Ovary (tissue), 7 donors: ENCODE measurements at regions not wholly inside any gene's neighbourhood (a gene's known extent, or its start where the extent isn't known, plus 50 kb on each side); places are given as distances from the start of the nearest gene placed in this dataset.

ENCODE experiments used
- DNase-seq, 5 donors: peaks; one replicate each; pipeline ENCODE4 v3.0.0-alpha.2; 2019 to 2020
- H3K27ac ChIP-seq, 2 donors: fragments of 200-600 bp; one replicate each; pipeline versions ENCODE4 v1.5.1 to v1.8.0; 2019 to 2022
- H3K27me3 ChIP-seq: fragments of 200-600 bp; one replicate; pipeline ENCODE4 v1.8.0; 2022
- H3K36me3 ChIP-seq: fragments of 200-600 bp; sonication (generic); one replicate; pipeline ENCODE4 v1.5.1; 2019
- H3K4me1 ChIP-seq: one replicate; pipeline ENCODE4 v1.8.1; 2013; ENCODE audit warnings: mild to moderate bottlenecking, moderate library complexity; ENCODE audit not compliant: insufficient read depth
- H3K4me3 ChIP-seq: fragments of 200-600 bp; sonication (generic); one replicate; pipeline ENCODE4 v1.5.1; 2017
- H3K9me3 ChIP-seq, 2 donors: fragments of 200-600 bp in 1 of 2; sonication (generic) in 1 of 2; one replicate each; pipeline versions ENCODE4 v1.5.1 to v1.8.1; 2013 to 2019; ENCODE audit warnings: mild to moderate bottlenecking in 1 of 2, moderate library complexity in 1 of 2
- CTCF ChIP-seq, 3 donors: fragments of 450-650 bp in 2 of 3; fragments of 200-600 bp in 1 of 3; IDR thresholded peaks; one replicate each; pipeline versions ENCODE4 v1.5.1 to v1.8.0; 2016 to 2022; ENCODE audit warnings: antibody characterized with exemption in 3 of 3, mild to moderate bottlenecking in 1 of 3
- EP300 ChIP-seq: sonication (generic); formaldehyde crosslinking; IDR thresholded peaks from one replicate; pipeline ENCODE4 v1.6.1; 2017; ENCODE audit warnings: antibody characterized with exemption
- POLR2A ChIP-seq: fragments of 450-650 bp; IDR thresholded peaks from one replicate; pipeline ENCODE4 v1.6.1; 2017; ENCODE audit warnings: antibody characterized with exemption, mild to moderate bottlenecking, moderate library complexity
- WGBS, 3 donors: extraction: QIAGEN DNeasy Blood & Tissue Kit in 1 of 3; methylation state at CpG; one replicate each; pipeline versions ENCODE4 v1.1.5 to v1.1.7; 2013 to 2017; 5-methylcytosine and 5-hydroxymethylcytosine counted together
- intact Hi-C, 4 donors: fragments of 100-400 bp; cut with DNase I; formaldehyde crosslinking; loops; one replicate each; pipeline versions ENCODE4 v1.11.0 to v1.15.1; 2022 to 2023
- donor health status: DM: no; HTN: no; CAD: no; lungs with moderate emphysema.
- donor health status: DM: no; HTN: no; CAD: no.
- donor health status: Bipolar disorder and iron deficiency.
- donor health status: DM: no; HTN: no; CAD: no.
- donor health status: DM: yes; HTN: yes; CAD: no.

- Histone ChIP-seq H3K4me3 (no peak overlapping the region), H3K27me3 (no peaks in the 10 kb centered on the region), H3K27ac (no peak overlapping the region), H3K4me1 (no peaks in the 10 kb centered on the region), H3K9me3 (no peaks in the 10 kb centered on the region), H3K36me3 (no peaks in the 10 kb centered on the region)
- TF ChIP-seq EP300 (no peak), POLR2A (no peak), CTCF (IDR thresholded peaks at IDR 0.05) (no peak)
- DNase-seq, result no peak
- WGBS, 3 donors, result 51 to 56% (median 54%) methylated on average over 1 of the region's 1 CpG
- intact Hi-C loops, result no loop called here
These were observed 67.3 kb upstream of the RAPGEF2 start for GRCh38 chr4:159035570-159035969.

GRCh38 chr4:159038536-159038935 lies 64.3 kb upstream of the RAPGEF2 start:
- intact Hi-C loops, result no loop called here
- Histone ChIP-seq H3K9me3 (no peaks in the 10 kb centered on the region), H3K36me3 (no peaks in the 10 kb centered on the region), H3K27me3 (no peaks in the 10 kb centered on the region), H3K27ac (no peak overlapping the region), H3K4me3 (no peak overlapping the region), H3K4me1 (no peaks in the 10 kb centered on the region)
- DNase-seq, result no peak
- TF ChIP-seq POLR2A (no peak), EP300 (no peak), CTCF (IDR thresholded peaks at IDR 0.05) (no peak)
- 93 to 94% (median 93%) methylated on average over 3 of the region's 3 CpGs for WGBS, 3 donors

GRCh38 chr4:159041054-159042034 lies 61.5 kb upstream of the RAPGEF2 start:
- Histone ChIP-seq H3K4me1 (no peaks in the 10 kb centered on the region), H3K27ac (no peak overlapping the region), H3K9me3 (no peaks in the 10 kb centered on the region), H3K4me3 (no peak overlapping the region), H3K27me3 (no peaks in the 10 kb centered on the region), H3K36me3 (no peaks in the 10 kb centered on the region)
- no peak for DNase-seq
- TF ChIP-seq CTCF (IDR thresholded peaks at IDR 0.05), result no peak
- no peak for TF ChIP-seq POLR2A
- no peak for TF ChIP-seq EP300
- WGBS, 3 donors, result 85 to 87% (median 85%) methylated on average over 6 of the region's 6 CpGs
- intact Hi-C loops, result no loop called here

GRCh38 chr4:159042097-159042605 lies 60.7 kb upstream of the RAPGEF2 start:
- no peaks in the 10 kb centered on the region for H3K36me3 ChIP-seq
- H3K4me1 ChIP-seq, result no peaks in the 10 kb centered on the region
- WGBS, 3 donors, result 43 to 51% (median 50%) methylated on average over 5 of the region's 5 CpGs
- no peaks in the 10 kb centered on the region for H3K27me3 ChIP-seq
- no peak for DNase-seq
- intact Hi-C loops, result no loop called here
- no peaks in the 10 kb centered on the region for H3K9me3 ChIP-seq
- no peak overlapping the region for H3K4me3 ChIP-seq
- H3K27ac ChIP-seq, result no peak overlapping the region
- TF ChIP-seq CTCF (IDR thresholded peaks at IDR 0.05), result no peak
- no peak for TF ChIP-seq POLR2A
- no peak for TF ChIP-seq EP300
